Activated naive CD4-positive, alpha-beta T cell treated with anti-CD3 and anti-CD28 coated beads, Interleukin-2, amount 10 ng/mL, durations not matched to agents 7 days and 5 days (primary cell): ENCODE measurements at regions not wholly inside any gene's neighbourhood (a gene's known extent, or its start where the extent isn't known, plus 50 kb on each side); places are given as distances from the start of the nearest gene placed in this dataset.
A peak's percentile ranks its signal among the peaks of the same experiment; 100 is the strongest.
"Not testable (repeated sequence)": the region's sequence is repeated elsewhere in the genome, so short reads cannot be mapped to it uniquely, and the experiment has no call there.

Experiments
- CTCF ChIA-PET: fragments of 350-600 bp; sonication (Branson Sonifier 250); formaldehyde crosslinking; loops from one replicate; lab custom pipeline; 2021; ENCODE audit warnings: antibody characterized with exemption; lab: Charles Lee
- DNase-seq: peaks from one replicate; pipeline ENCODE4 v3.0.0-alpha.2; 2020
- H3K27ac Mint-ChIP-seq: one replicate; pipeline ENCODE4 v1.8.0; 2021; ENCODE audit warnings: mild to moderate bottlenecking, moderate library complexity, mixed read lengths
- H3K27me3 Mint-ChIP-seq: one replicate; pipeline ENCODE4 v1.8.0; 2021; ENCODE audit warnings: mild to moderate bottlenecking, mixed read lengths
- H3K36me3 Mint-ChIP-seq: one replicate; pipeline ENCODE4 v1.8.0; 2021; ENCODE audit warnings: mixed read lengths
- H3K4me1 Mint-ChIP-seq: one replicate; pipeline ENCODE4 v1.8.0; 2021; ENCODE audit warnings: mixed read lengths
- H3K4me3 Mint-ChIP-seq: one replicate; pipeline ENCODE4 v1.8.0; 2021; ENCODE audit warnings: mild to moderate bottlenecking, moderate library complexity, mixed read lengths
- H3K9me3 Mint-ChIP-seq: one replicate; pipeline ENCODE4 v1.8.0; 2021; ENCODE audit warnings: mixed read lengths

DNA sequence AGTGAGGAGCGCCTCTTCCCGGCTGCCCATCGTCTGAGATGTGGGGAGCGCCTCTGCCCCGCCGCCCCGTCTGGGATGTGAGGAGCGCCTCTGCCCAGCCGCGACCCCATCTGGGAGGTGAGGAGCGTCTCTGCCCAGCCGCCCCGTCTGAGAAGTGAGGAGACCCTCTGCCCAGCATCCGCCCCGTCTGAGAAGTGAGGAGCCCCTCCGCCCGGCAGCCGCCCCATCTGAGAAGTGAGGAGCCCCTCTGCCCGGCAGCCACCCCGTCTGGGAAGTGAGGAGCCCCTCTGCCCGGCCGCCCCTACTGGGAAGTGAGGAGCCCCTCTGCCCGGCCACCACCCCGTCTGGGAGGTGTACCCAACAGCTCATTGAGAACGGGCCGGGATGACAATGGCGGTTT, 54.4 kb upstream of the SMURF2 start:
- Mint-ChIP-seq H3K4me1 (peaks cover 38% of the 10 kb centered on the region), H3K27me3 (peaks cover 29% of the 10 kb centered on the region)
- H3K36me3 Mint-ChIP-seq, DNase-seq, H3K27ac Mint-ChIP-seq, CTCF ChIA-PET, H3K9me3 Mint-ChIP-seq, H3K4me3 Mint-ChIP-seq: not testable (repeated sequence)

DNA sequence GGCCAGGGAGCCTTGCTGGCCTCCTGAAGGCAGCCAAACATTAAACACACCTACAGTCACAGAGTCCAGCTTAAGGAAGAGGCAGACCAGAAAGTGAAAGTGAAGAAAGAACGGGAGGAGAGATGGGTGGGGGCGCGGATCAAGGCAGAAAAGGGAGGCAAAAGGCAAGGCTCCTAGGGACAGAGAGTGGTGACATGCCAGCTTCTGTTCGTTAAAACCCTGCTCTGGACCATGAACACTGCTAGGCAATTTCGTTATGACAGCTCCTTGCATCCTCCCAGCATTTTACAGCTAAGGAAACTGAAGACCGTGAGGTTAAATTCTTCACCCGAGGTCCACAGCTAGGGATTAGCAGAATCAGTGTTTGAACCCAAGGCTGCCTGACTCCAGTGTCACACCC, 51.7 kb upstream of the SMURF2 start:
- not testable (repeated sequence) for H3K9me3 Mint-ChIP-seq, H3K36me3 Mint-ChIP-seq
- CTCF ChIA-PET, result interaction anchor here (1.2 kb wide), 1 partner anchor 23 kb away, joined by 3 read pairs; no protein-coding TSS in a partner anchor
- Mint-ChIP-seq H3K27ac (peak overlapping the region; percentile 6), H3K4me3 (peak overlapping the region; percentile 70), H3K4me1 (peaks cover 65% of the 10 kb centered on the region), H3K27me3 (peaks cover 23% of the 10 kb centered on the region)
- DNase-seq, result peak; percentile 29

GRCh38 chr17:64712557-64713351, 50.6 kb upstream of the SMURF2 start:
- H3K4me3 Mint-ChIP-seq, result peak overlapping the region; percentile 70
- peaks cover 68% of the 10 kb centered on the region for H3K4me1 Mint-ChIP-seq
- H3K27me3 Mint-ChIP-seq, result peaks cover 23% of the 10 kb centered on the region
- CTCF ChIA-PET, result interaction anchor here (1.2 kb wide), 1 partner anchor 24 kb away, joined by 3 read pairs; no protein-coding TSS in a partner anchor
- H3K9me3 Mint-ChIP-seq, H3K36me3 Mint-ChIP-seq: not testable (repeated sequence)
- H3K27ac Mint-ChIP-seq, result peak overlapping the region; percentile 78
- peak; percentile 62 for DNase-seq
